ENCODE measurements at regions not wholly inside any gene's neighbourhood (a gene's known extent, or its start where the extent isn't known, plus 50 kb on each side); places are given as distances from the start of the nearest gene placed in this dataset.

DNA sequence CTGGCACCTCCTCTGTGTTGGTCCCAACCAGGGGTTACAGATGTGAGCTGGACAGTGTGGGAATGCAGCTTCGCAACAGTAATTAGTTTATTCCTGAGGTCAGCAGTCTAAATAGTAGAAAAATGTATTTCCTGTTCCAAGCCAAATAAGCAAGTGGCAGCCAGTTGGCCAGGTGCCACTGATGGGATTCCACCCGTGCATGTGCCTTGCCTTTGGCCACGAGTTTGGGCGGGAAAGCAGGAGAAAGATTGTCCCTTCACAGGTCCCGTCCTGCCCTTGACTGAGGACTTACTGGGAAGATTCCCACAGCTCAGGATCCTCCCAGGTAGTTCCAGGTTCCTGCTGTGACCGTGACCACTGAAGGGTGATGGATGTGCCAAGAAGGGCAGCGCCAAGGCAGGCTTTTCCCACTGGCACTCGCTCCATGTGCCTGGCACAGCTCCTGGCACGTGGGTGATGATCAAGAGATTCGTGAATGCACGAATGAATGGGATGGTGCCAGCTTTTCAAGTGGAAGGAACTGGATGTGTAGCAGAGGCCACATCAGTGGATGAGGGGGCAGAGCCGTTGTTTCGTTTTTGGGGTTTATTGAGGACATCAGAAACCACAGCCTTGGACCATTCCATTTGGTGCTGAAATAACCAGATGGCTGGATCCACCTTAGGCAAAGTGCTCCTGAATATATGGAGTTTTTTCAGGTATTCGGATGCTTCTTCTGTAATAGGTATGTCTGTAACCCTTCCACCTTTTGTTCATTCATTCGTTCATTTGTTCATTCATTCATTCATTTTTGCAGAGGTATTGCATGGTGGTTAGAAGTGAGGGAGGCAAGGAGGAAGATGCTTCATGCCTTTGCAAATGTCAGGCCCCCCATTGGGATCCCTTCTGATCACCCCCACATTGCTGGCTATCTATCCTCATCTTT, 62.4 kb upstream of the WNT4 start:
- no peak overlapping the region for H3K27ac ChIP-seq
- no peak overlapping the region for H3K4me2 ChIP-seq
- H3F3A ChIP-seq (ENCODE audit: insufficient read depth, low read depth): no peaks in the 10 kb centered on the region
- no peak for DNase-seq
- H4K20me1 ChIP-seq (ENCODE audit: insufficient read depth): no peaks in the 10 kb centered on the region
- H3K79me2 ChIP-seq (ENCODE audit: low read depth): no peaks in the 10 kb centered on the region
- no peaks in the 10 kb centered on the region for H3K9me3 ChIP-seq (ENCODE audit: insufficient read depth, low read depth)
- BruUV-seq (replicated peaks): no TSS peak
- no peaks in the 10 kb centered on the region for H3K4me1 ChIP-seq (replicated peaks; ENCODE audit: insufficient read depth)
- no peak overlapping the region for H2AFZ ChIP-seq
- H3K27me3 ChIP-seq (ENCODE audit: insufficient read depth, low read depth): no peaks in the 10 kb centered on the region
- H3K4me3 ChIP-seq: no peak overlapping the region
- intact Hi-C loops (cut with micrococcal nuclease; ENCODE audit: unreplicated experiment): no loop called here
- TF ChIP-seq EZH2 (IDR thresholded peaks at IDR 0.05; ENCODE audit: low read depth): no peak
- TF ChIP-seq, protein P1, sequence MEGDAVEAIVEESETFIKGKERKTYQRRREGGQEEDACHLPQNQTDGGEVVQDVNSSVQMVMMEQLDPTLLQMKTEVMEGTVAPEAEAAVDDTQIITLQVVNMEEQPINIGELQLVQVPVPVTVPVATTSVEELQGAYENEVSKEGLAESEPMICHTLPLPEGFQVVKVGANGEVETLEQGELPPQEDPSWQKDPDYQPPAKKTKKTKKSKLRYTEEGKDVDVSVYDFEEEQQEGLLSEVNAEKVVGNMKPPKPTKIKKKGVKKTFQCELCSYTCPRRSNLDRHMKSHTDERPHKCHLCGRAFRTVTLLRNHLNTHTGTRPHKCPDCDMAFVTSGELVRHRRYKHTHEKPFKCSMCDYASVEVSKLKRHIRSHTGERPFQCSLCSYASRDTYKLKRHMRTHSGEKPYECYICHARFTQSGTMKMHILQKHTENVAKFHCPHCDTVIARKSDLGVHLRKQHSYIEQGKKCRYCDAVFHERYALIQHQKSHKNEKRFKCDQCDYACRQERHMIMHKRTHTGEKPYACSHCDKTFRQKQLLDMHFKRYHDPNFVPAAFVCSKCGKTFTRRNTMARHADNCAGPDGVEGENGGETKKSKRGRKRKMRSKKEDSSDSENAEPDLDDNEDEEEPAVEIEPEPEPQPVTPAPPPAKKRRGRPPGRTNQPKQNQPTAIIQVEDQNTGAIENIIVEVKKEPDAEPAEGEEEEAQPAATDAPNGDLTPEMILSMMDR (conservative IDR thresholded peaks at IDR 0.05): no peak
- no peaks in the 10 kb centered on the region for H3K36me3 ChIP-seq (ENCODE audit: low read depth)
- ChIA-PET POLR2A (ENCODE audit: unreplicated experiment) (no interaction called here), CTCF (no interaction called here)
- no peaks in the 10 kb centered on the region for H3K9me2 ChIP-seq (ENCODE audit: insufficient read depth)

DNA sequence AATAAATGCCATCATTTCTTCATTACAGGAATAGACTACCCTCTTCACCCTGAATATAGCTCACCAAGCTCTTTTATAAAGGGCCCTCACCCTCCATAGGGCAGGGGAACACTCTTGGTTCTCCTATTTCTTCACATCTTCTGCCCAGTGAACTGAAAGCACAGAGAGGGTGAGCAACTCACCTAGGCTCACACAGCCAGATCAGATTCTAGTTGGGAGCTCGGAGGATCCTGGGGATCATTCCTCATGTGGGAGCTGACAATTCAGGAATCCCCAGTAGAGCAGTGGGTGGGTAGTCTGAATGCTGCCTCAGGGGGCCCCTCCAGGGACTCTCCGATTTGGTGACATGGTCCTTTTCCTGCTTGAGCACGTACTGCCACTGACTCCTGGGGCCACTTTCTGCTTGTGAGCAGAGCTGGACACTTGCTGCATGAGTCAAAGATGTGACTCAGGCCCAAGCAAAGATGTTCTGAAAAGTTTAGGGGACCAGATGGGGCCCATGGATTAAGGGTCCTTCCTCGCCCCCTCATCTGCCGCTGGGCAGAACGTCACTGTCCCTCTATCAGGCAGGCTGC, 63.7 kb upstream of the WNT4 start:
- Histone ChIP-seq H4K20me1 (ENCODE audit: insufficient read depth) (no peaks in the 10 kb centered on the region), H3K79me2 (ENCODE audit: low read depth) (no peaks in the 10 kb centered on the region), H3K4me1 (replicated peaks; ENCODE audit: insufficient read depth) (no peaks in the 10 kb centered on the region), H3K4me3 (no peak overlapping the region), H3K27me3 (ENCODE audit: insufficient read depth, low read depth) (no peaks in the 10 kb centered on the region), H3K9me3 (ENCODE audit: insufficient read depth, low read depth) (no peaks in the 10 kb centered on the region), H3K9me2 (ENCODE audit: insufficient read depth) (no peaks in the 10 kb centered on the region), H3K36me3 (ENCODE audit: low read depth) (no peaks in the 10 kb centered on the region), H3F3A (ENCODE audit: insufficient read depth, low read depth) (no peaks in the 10 kb centered on the region), H3K27ac (no peak overlapping the region), H3K4me2 (no peak overlapping the region), H2AFZ (no peak overlapping the region)
- CTCF ChIA-PET: no interaction called here
- TF ChIP-seq EZH2 (IDR thresholded peaks at IDR 0.05; ENCODE audit: low read depth): no peak
- TF ChIP-seq, protein P1 (conservative IDR thresholded peaks at IDR 0.05): no peak
- POLR2A ChIA-PET (ENCODE audit: unreplicated experiment): interaction anchor here (0.6 kb wide), 2 partner anchors 265 to 1076 kb away, joined by 4 read pairs; no protein-coding TSS in a partner anchor
- DNase-seq: no peak
- intact Hi-C loops (cut with micrococcal nuclease; ENCODE audit: unreplicated experiment): no loop called here
- no TSS peak for BruUV-seq (replicated peaks)

DNA sequence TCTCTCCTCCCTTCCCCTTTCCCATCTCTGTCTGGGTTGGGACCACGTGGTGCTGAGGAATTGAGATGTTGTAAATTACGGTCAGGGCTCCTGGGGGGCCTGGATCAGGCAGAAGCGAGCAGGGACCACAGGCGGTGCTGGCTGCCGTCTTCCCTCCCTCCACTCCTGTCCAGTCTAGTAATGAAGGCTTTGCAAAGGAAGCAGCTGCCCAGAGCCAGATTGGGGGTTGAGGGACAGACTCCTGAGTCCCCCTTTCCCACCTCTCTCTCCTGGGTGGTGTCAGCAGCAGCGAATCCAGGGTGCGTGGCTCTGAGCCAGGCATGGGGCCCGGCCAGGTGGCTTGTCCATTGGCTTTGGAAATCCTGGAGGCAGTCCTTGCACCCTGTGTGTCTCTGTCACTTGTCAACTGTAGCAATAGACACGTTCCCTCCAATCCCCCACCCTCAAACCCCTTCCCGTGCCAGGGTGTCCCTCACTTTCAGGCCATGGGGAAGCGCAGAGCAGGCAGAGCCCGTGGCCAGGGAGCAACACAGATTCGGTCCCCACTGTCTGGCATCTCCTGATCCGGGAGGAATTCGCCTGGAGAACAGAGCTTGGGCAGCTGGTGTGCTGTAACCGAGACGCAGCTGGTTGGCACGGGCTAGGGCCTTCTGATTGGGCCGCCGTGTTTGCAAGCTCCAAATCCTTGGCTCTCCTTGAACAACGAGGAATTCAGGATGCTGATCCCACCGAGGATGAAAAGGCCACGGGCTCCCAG, 64.8 kb upstream of the WNT4 start:
- no peak overlapping the region for H3K4me2 ChIP-seq
- no peaks in the 10 kb centered on the region for H3K9me2 ChIP-seq (ENCODE audit: insufficient read depth)
- no peaks in the 10 kb centered on the region for H3K79me2 ChIP-seq (ENCODE audit: low read depth)
- no peak for DNase-seq
- H3K27me3 ChIP-seq (ENCODE audit: insufficient read depth, low read depth): no peaks in the 10 kb centered on the region
- ChIA-PET CTCF (no interaction called here), POLR2A (ENCODE audit: unreplicated experiment) (interaction anchor here (0.6 kb wide), 1 partner anchor 71 kb away, joined by 3 read pairs; no protein-coding TSS in a partner anchor)
- no peak for TF ChIP-seq EZH2 (IDR thresholded peaks at IDR 0.05; ENCODE audit: low read depth)
- TF ChIP-seq, protein P1 (conservative IDR thresholded peaks at IDR 0.05): no peak
- H2AFZ ChIP-seq: no peak overlapping the region
- H4K20me1 ChIP-seq (ENCODE audit: insufficient read depth): no peaks in the 10 kb centered on the region
- H3K36me3 ChIP-seq (ENCODE audit: low read depth): no peaks in the 10 kb centered on the region
- H3K9me3 ChIP-seq (ENCODE audit: insufficient read depth, low read depth): no peaks in the 10 kb centered on the region
- BruUV-seq (replicated peaks): no TSS peak
- H3K4me3 ChIP-seq: no peak overlapping the region
- no peaks in the 10 kb centered on the region for H3F3A ChIP-seq (ENCODE audit: insufficient read depth, low read depth)
- H3K4me1 ChIP-seq (replicated peaks; ENCODE audit: insufficient read depth): no peaks in the 10 kb centered on the region
- intact Hi-C loops (cut with micrococcal nuclease; ENCODE audit: unreplicated experiment): no loop called here
- H3K27ac ChIP-seq: no peak overlapping the region

All from PC-9 (cell line).